Cardiac fibroblast (primary cell): ENCODE measurements at regions not wholly inside any gene's neighbourhood (a gene's known extent, or its start where the extent isn't known, plus 50 kb on each side); places are given as distances from the start of the nearest gene placed in this dataset.

ENCODE experiments used
- DNase-seq, 2 donors: peaks; one replicate each; pipeline versions ENCODE4 v3.0.0 to v3.0.0-alpha.2; 2010; ENCODE audit warnings: low read depth in 2 of 2
- H3K4me3 ChIP-seq, 2 donors: replicated peaks in 1 of 2; 1 replicate in 1 of 2; 2 replicates in 1 of 2; pipeline ENCODE4 v1.5.1; 2011; ENCODE audit warnings: low read depth in 2 of 2, low read length in 2 of 2, mild to moderate bottlenecking in 2 of 2, moderate library complexity in 1 of 2
- CTCF ChIP-seq: IDR thresholded peaks from one replicate; pipeline ENCODE4 v1.5.1; 2011; ENCODE audit warnings: low read depth, mild to moderate bottlenecking, low read length, inconsistent platforms

GRCh38 chr2:16264491-16264890 is 324.1 kb downstream of the MYCN start:
- no peak overlapping the region for H3K4me3 ChIP-seq
- no peak for TF ChIP-seq CTCF
- DNase-seq, result no peak

GRCh38 chr2:16263241-16263890 is 323.0 kb downstream of the MYCN start:
- H3K4me3 ChIP-seq, result no peak overlapping the region
- no peak for DNase-seq
- TF ChIP-seq CTCF, result no peak

GRCh38 chr2:16262526-16263178 is 322.3 kb downstream of the MYCN start:
- no peak overlapping the region for H3K4me3 ChIP-seq
- no peak for DNase-seq
- no peak for TF ChIP-seq CTCF

GRCh38 chr2:16261791-16262190 is 321.4 kb downstream of the MYCN start:
- H3K4me3 ChIP-seq, result no peak overlapping the region
- no peak for TF ChIP-seq CTCF
- no peak for DNase-seq

- no peak overlapping the region for H3K4me3 ChIP-seq
- TF ChIP-seq CTCF, result no peak
- no peak for DNase-seq
These were observed 320.7 kb downstream of the MYCN start for GRCh38 chr2:16261071-16261470.

GRCh38 chr2:16260041-16260830 is 319.9 kb downstream of the MYCN start:
- H3K4me3 ChIP-seq, result no peak overlapping the region
- no peak for DNase-seq
- no peak for TF ChIP-seq CTCF
